GM23338 (cell line): ENCODE measurements at regions not wholly inside any gene's neighbourhood (a gene's known extent, or its start where the extent isn't known, plus 50 kb on each side); places are given as distances from the start of the nearest gene placed in this dataset.

Experiments
- ATAC-seq: fragments of 200-7000 bp; cut with Tn5 transposase; 3 replicates; pipeline ENCODE4 v1.9.1; 2020
- DNase-seq: peaks from one replicate; pipeline ENCODE4 v3.0.0-alpha.2; 2015; ENCODE audit warnings: low spot score
- H2AFZ ChIP-seq: fragments of 200-600 bp; sonication (generic); 2 replicates; pipeline ENCODE4 v1.8.0; 2016; ENCODE audit warnings: antibody characterized with exemption, mild to moderate bottlenecking, moderate library complexity
- H3F3A ChIP-seq: fragments of 200-600 bp; sonication (generic); replicated peaks from 2 replicates; pipeline ENCODE4 v1.8.0; 2017; ENCODE audit warnings: antibody characterized with exemption, mixed run types, low read depth
- H3K27ac ChIP-seq: fragments of 200-600 bp; sonication (generic); 2 replicates; pipeline ENCODE4 v1.6.1; 2016; ENCODE audit warnings: low read depth
- H3K27me3 ChIP-seq: fragments of 200-600 bp; sonication (generic); 2 replicates; pipeline ENCODE4 v1.8.0; 2016; ENCODE audit warnings: mild to moderate bottlenecking, mixed run types, moderate library complexity; ENCODE audit not compliant: insufficient read depth
- H3K36me3 ChIP-seq: fragments of 200-600 bp; sonication (generic); 2 replicates; pipeline ENCODE4 v1.8.0; 2016; ENCODE audit warnings: mild to moderate bottlenecking; ENCODE audit not compliant: insufficient read depth
- H3K4me1 ChIP-seq: fragments of 200-600 bp; sonication (generic); 2 replicates; pipeline ENCODE4 v1.8.0; 2016; ENCODE audit warnings: mild to moderate bottlenecking, moderate library complexity; ENCODE audit not compliant: insufficient read depth
- H3K4me2 ChIP-seq: fragments of 200-600 bp; sonication (generic); 2 replicates; pipeline ENCODE4 v1.7.1; 2017; ENCODE audit warnings: mixed run types
- H3K4me3 ChIP-seq: fragments of 200-600 bp; sonication (generic); 2 replicates; pipeline ENCODE4 v1.6.1; 2016; ENCODE audit warnings: mixed run types
- H3K79me2 ChIP-seq: fragments of 200-600 bp; sonication (generic); replicated peaks from 2 replicates; pipeline ENCODE4 v1.8.0; 2017; ENCODE audit warnings: mild to moderate bottlenecking; ENCODE audit not compliant: insufficient read depth
- H3K9me2 ChIP-seq: fragments of 200-600 bp; sonication (generic); 2 replicates; pipeline ENCODE4 v1.8.0; 2017; ENCODE audit not compliant: insufficient read depth
- H4K20me1 ChIP-seq: fragments of 200-600 bp; sonication (generic); replicated peaks from 2 replicates; pipeline ENCODE4 v1.8.0; 2017; ENCODE audit warnings: mild to moderate bottlenecking; ENCODE audit not compliant: insufficient read depth
- H3K27ac Mint-ChIP-seq: 2 replicates; pipeline ENCODE4 v1.8.0; 2020; ENCODE audit warnings: inconsistent platforms, mild to moderate bottlenecking, moderate library complexity, mixed read lengths
- H3K27me3 Mint-ChIP-seq: 3 replicates; pipeline ENCODE4 v1.8.0; 2022; ENCODE audit warnings: low read depth, mild to moderate bottlenecking, moderate library complexity, mixed read lengths, inconsistent platforms; ENCODE audit not compliant: insufficient read depth, poor library complexity
- H3K36me3 Mint-ChIP-seq: 3 replicates; pipeline ENCODE4 v1.8.0; 2021; ENCODE audit warnings: low read depth, mild to moderate bottlenecking, inconsistent platforms, moderate library complexity, mixed read lengths
- H3K4me1 Mint-ChIP-seq: 3 replicates; pipeline ENCODE4 v1.8.0; 2020; ENCODE audit warnings: mild to moderate bottlenecking, inconsistent platforms, mixed read lengths
- H3K4me3 Mint-ChIP-seq: 3 replicates; pipeline ENCODE4 v1.8.0; 2021; ENCODE audit warnings: moderate library complexity, mild to moderate bottlenecking, inconsistent platforms, mixed read lengths
- H3K9me3 Mint-ChIP-seq: 3 replicates; pipeline ENCODE4 v1.8.0; 2020; ENCODE audit warnings: moderate library complexity, mild to moderate bottlenecking, inconsistent platforms, mixed read lengths
- CREB1 ChIP-seq: fragments of 250-450 bp; sonication (Bioruptor Pico); IDR thresholded peaks from 2 replicates; pipeline ENCODE4 v1.5.0; 2020; ENCODE audit warnings: low read depth, mild to moderate bottlenecking, moderate library complexity
- ETS1 ChIP-seq: IDR thresholded peaks from 2 replicates; pipeline ENCODE4 v1.6.1; 2016; ENCODE audit warnings: antibody characterized with exemption
- EZH2 ChIP-seq: fragments of 200-600 bp; sonication (generic); IDR thresholded peaks from one replicate; pipeline ENCODE4 v1.8.0; 2017; ENCODE audit warnings: antibody characterized with exemption, mild to moderate bottlenecking, low read depth; ENCODE audit not compliant: unreplicated experiment
- EZH2phosphoT487 ChIP-seq: fragments of 200-600 bp; sonication (generic); IDR thresholded peaks from one replicate; pipeline ENCODE4 v1.8.1; 2018; ENCODE audit warnings: antibody characterized with exemption; ENCODE audit not compliant: unreplicated experiment
- JUNB ChIP-seq: IDR thresholded peaks from one replicate; pipeline ENCODE4 v1.6.1; 2016; ENCODE audit warnings: antibody characterized with exemption; ENCODE audit not compliant: unreplicated experiment
- NANOG ChIP-seq: IDR thresholded peaks from 2 replicates; pipeline ENCODE4 v1.6.1; 2016; ENCODE audit warnings: antibody characterized with exemption, borderline replicate concordance
- STAT1 ChIP-seq: IDR thresholded peaks from one replicate; pipeline ENCODE4 v1.6.1; 2016; ENCODE audit warnings: antibody characterized with exemption; ENCODE audit not compliant: unreplicated experiment
- ZNF114 ChIP-seq: fragments of 250-450 bp; sonication (Bioruptor Pico); IDR thresholded peaks from 2 replicates; pipeline ENCODE4 v1.5.0; 2020; ENCODE audit warnings: mild to moderate bottlenecking, moderate library complexity
- TF ChIP-seq, protein P1 (sequence below): IDR thresholded peaks from one replicate; pipeline ENCODE4 v1.6.1; 2018; ENCODE audit warnings: antibody characterized with exemption; ENCODE audit not compliant: unreplicated experiment
- TF ChIP-seq, protein P2 (sequence below), 2 experiments: fragments of 200-600 bp in 1 of 2; sonication (generic) in 1 of 2; conservative IDR thresholded peaks; 2 replicates each; pipeline versions ENCODE4 v1.5.1 to v1.6.1; 2016 to 2017; ENCODE audit warnings: antibody characterized with exemption in 2 of 2, low read depth in 2 of 2, mild to moderate bottlenecking in 2 of 2, moderate library complexity in 1 of 2

DNA sequence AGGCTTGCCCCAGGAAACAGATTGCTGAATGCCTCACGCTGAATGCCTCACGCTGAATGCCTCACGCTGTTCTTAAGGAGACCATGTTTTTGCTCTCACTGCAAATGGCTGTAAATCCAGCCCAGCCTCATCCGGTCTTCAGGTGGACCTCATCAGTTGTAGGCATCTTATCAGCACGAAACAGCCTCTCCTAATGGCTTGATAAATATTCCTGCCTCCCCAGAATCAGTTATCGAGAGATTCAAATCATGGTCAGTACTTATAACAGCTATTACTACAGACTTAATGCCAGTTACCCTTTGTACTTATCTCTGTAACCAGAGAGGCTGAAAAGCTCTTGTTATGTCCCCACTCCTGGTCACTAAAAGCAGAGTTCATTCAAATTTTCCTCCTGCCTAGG lies 290.6 kb downstream of the FZD1 start (continued):
- TF ChIP-seq, protein P1, sequence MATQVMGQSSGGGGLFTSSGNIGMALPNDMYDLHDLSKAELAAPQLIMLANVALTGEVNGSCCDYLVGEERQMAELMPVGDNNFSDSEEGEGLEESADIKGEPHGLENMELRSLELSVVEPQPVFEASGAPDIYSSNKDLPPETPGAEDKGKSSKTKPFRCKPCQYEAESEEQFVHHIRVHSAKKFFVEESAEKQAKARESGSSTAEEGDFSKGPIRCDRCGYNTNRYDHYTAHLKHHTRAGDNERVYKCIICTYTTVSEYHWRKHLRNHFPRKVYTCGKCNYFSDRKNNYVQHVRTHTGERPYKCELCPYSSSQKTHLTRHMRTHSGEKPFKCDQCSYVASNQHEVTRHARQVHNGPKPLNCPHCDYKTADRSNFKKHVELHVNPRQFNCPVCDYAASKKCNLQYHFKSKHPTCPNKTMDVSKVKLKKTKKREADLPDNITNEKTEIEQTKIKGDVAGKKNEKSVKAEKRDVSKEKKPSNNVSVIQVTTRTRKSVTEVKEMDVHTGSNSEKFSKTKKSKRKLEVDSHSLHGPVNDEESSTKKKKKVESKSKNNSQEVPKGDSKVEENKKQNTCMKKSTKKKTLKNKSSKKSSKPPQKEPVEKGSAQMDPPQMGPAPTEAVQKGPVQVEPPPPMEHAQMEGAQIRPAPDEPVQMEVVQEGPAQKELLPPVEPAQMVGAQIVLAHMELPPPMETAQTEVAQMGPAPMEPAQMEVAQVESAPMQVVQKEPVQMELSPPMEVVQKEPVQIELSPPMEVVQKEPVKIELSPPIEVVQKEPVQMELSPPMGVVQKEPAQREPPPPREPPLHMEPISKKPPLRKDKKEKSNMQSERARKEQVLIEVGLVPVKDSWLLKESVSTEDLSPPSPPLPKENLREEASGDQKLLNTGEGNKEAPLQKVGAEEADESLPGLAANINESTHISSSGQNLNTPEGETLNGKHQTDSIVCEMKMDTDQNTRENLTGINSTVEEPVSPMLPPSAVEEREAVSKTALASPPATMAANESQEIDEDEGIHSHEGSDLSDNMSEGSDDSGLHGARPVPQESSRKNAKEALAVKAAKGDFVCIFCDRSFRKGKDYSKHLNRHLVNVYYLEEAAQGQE, result no peak
- TF ChIP-seq ETS1 (no peak), EZH2phosphoT487 (no peak), STAT1 (no peak)

GRCh38 chr7:91556239-91556638 lies 292.0 kb downstream of the FZD1 start:
- Mint-ChIP-seq H3K4me1 (0 out of 3 replicates have a peak, but pooled peaks cover 5% of the 10 kb centered on the region), H3K36me3 (no peaks in the 10 kb centered on the region), H3K4me3 (no peak overlapping the region), H3K27me3 (no peaks in the 10 kb centered on the region), H3K9me3 (no peaks in the 10 kb centered on the region), H3K27ac (no peak overlapping the region)
- no peaks in the 10 kb centered on the region for H3K79me2 ChIP-seq
- H3F3A ChIP-seq, result no peaks in the 10 kb centered on the region
- H3K36me3 ChIP-seq, result no peaks in the 10 kb centered on the region
- H3K27me3 ChIP-seq, result no peaks in the 10 kb centered on the region
- H4K20me1 ChIP-seq, result no peaks in the 10 kb centered on the region
- no peak overlapping the region for H3K4me3 ChIP-seq
- peaks cover 6% of the 10 kb centered on the region; the same call in 1 of the 2 replicates for H3K9me2 ChIP-seq
- no peak for ATAC-seq
- H2AFZ ChIP-seq, result no peak overlapping the region
- H3K27ac ChIP-seq, result no peak overlapping the region
- DNase-seq, result no peak
- H3K4me1 ChIP-seq, result no peaks in the 10 kb centered on the region
- no peak overlapping the region for H3K4me2 ChIP-seq
- TF ChIP-seq, protein P1, result no peak
- TF ChIP-seq EZH2phosphoT487, result no peak
- TF ChIP-seq JUNB, result no peak
- no peak for TF ChIP-seq ETS1
- no peak for TF ChIP-seq CREB1 (CRISPR knock-in tag)
- TF ChIP-seq ZNF114 (CRISPR knock-in tag), result no peak
- TF ChIP-seq NANOG, result no peak
- no peak for TF ChIP-seq EZH2
- TF ChIP-seq, protein P2, sequence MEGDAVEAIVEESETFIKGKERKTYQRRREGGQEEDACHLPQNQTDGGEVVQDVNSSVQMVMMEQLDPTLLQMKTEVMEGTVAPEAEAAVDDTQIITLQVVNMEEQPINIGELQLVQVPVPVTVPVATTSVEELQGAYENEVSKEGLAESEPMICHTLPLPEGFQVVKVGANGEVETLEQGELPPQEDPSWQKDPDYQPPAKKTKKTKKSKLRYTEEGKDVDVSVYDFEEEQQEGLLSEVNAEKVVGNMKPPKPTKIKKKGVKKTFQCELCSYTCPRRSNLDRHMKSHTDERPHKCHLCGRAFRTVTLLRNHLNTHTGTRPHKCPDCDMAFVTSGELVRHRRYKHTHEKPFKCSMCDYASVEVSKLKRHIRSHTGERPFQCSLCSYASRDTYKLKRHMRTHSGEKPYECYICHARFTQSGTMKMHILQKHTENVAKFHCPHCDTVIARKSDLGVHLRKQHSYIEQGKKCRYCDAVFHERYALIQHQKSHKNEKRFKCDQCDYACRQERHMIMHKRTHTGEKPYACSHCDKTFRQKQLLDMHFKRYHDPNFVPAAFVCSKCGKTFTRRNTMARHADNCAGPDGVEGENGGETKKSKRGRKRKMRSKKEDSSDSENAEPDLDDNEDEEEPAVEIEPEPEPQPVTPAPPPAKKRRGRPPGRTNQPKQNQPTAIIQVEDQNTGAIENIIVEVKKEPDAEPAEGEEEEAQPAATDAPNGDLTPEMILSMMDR (conservative IDR thresholded peaks at IDR 0.05; ENCODE audit: low read depth in 2 of 2), result no peak
